PFSK-1 (cell line): ENCODE measurements at regions not wholly inside any gene's neighbourhood (a gene's known extent, or its start where the extent isn't known, plus 50 kb on each side); places are given as distances from the start of the nearest gene placed in this dataset.

ENCODE experiments used
- FOXP2 ChIP-seq: optimal IDR thresholded peaks from 2 replicates; pipeline ENCODE3; 2011; ENCODE audit warnings: borderline replicate concordance, control low read depth, inconsistent platforms; ENCODE audit not compliant: insufficient read depth; ENCODE audit errors: extremely low read length, extremely low read depth
- POLR2AphosphoS5 ChIP-seq: IDR thresholded peaks from 2 replicates; pipeline ENCODE4 v1.6.1; 2012; ENCODE audit warnings: low read depth, mild to moderate bottlenecking, control low read depth, low read length, moderate library complexity
- REST ChIP-seq, 2 experiments: IDR thresholded peaks; 2 replicates each; pipeline versions ENCODE4 v1.6.1 to v1.8.0; 2011 to 2012; ENCODE audit warnings: low read depth in 2 of 2, low read length in 2 of 2, control low read depth in 1 of 2, inconsistent platforms in 1 of 2, mild to moderate bottlenecking in 1 of 2, moderate library complexity in 1 of 2; ENCODE audit not compliant: insufficient read depth in 1 of 2
- SIN3A ChIP-seq: IDR thresholded peaks from 2 replicates; pipeline ENCODE4 v1.6.1; 2012; ENCODE audit warnings: mild to moderate bottlenecking, low read length, moderate library complexity, borderline replicate concordance; ENCODE audit not compliant: insufficient read depth
- TAF1 ChIP-seq: IDR thresholded peaks from 2 replicates; pipeline ENCODE4 v1.6.1; 2012; ENCODE audit warnings: low read length, control low read depth, borderline replicate concordance; ENCODE audit not compliant: insufficient read depth

GRCh38 chr9:16308645-16309044 lies 561.8 kb downstream of the BNC2 start:
- no peak for TF ChIP-seq FOXP2
- no peak for TF ChIP-seq SIN3A
- no peak for TF ChIP-seq TAF1
- no peak for TF ChIP-seq POLR2AphosphoS5
- no peak for TF ChIP-seq REST (IDR thresholded peaks at IDR 0.05; ENCODE audit: insufficient read depth in 1 of 2, low read depth in 2 of 2, low read length in 2 of 2)

DNA sequence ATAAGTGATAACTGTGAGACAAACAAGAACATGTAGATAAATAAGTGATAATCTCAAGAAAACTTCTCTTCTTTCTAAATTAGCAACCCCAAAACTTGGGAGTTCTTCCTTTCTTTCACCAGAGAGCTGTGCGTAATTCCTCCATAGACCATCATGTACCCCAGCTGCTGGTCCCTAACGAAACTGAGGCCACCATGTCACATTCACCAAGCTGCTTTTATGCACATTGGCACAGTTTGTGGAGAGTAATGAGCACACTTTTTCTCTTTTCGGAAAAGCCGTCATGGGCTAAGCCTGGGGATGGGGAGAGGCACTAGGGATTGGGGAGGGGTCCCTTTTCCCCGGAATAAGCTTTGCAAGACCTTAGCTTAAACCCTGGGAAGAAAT lies 561.4 kb downstream of the BNC2 start:
- TF ChIP-seq SIN3A (no peak), TAF1 (no peak), REST (IDR thresholded peaks at IDR 0.05; ENCODE audit: insufficient read depth in 1 of 2, low read depth in 2 of 2, low read length in 2 of 2) (no peak), POLR2AphosphoS5 (no peak), FOXP2 (no peak)

DNA sequence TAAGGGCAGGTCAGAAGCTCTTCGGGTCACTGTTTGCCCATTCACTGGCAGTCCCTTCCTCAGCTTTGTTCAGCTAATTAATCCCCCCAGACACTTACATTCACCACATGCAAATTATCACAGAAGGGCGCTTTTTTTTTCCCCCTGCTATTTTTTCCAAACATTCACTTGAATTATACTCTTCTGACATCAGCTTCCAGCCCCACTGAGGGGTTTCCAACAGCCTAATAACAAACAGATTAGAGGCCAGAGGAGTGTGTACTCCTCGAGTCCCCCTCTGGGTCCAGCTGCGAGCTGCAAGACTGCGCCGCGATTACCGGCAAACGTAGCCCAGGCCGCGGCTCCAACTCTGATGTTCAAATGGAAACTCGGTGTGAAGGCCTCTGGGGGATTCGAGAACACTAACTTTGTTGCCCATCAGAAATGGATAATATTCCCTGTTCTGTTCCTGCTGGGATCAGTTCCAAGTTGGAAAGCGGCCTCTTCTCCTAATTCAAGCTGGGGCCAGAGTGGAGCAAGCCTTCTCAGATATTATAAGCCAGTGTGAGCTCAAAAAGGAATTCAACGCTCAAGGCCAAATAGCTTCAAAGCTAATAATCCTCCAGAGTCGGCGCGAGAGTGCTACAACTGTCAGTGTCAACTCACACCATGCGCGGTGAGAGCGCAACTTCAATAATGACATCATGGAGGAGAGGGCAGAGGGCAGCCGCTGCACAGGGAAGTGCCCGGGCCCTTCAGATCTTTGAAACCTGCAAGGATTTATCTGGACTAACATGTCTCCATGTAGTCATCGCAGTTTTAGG lies 560.8 kb downstream of the BNC2 start:
- TF ChIP-seq REST (IDR thresholded peaks at IDR 0.05; ENCODE audit: insufficient read depth in 1 of 2, low read depth in 2 of 2, low read length in 2 of 2), result no peak
- no peak for TF ChIP-seq SIN3A
- no peak for TF ChIP-seq POLR2AphosphoS5
- no peak for TF ChIP-seq FOXP2
- no peak for TF ChIP-seq TAF1

GRCh38 chr9:16310278-16311110 lies 560.0 kb downstream of the BNC2 start:
- no peak for TF ChIP-seq FOXP2
- no peak for TF ChIP-seq POLR2AphosphoS5
- TF ChIP-seq REST (IDR thresholded peaks at IDR 0.05; ENCODE audit: insufficient read depth in 1 of 2, low read depth in 2 of 2, low read length in 2 of 2), result no peak
